ENCODE measurements at regions not wholly inside any gene's neighbourhood (a gene's known extent, or its start where the extent isn't known, plus 50 kb on each side); places are given as distances from the start of the nearest gene placed in this dataset.

GRCh38 chr11:91067666-91068065 lies 844.8 kb upstream of the CHORDC1 start:
- CTCF ChIA-PET = no interaction called here
- in situ Hi-C loops (cut with MboI; ENCODE audit: low sequenced_read_pairs) = no loop called here
- no peak overlapping the region for H2BK20ac ChIP-seq (ENCODE audit: low read depth, low read length)
- H2AK9ac ChIP-seq (replicated peaks; ENCODE audit: low read depth, low read length, poor library complexity) = no peak overlapping the region
- no peak overlapping the region for H4K5ac ChIP-seq (ENCODE audit: low read depth, low read length)
- no peaks in the 10 kb centered on the region for H3K36me3 ChIP-seq (ENCODE audit: control insufficient read depth, insufficient read depth, low read length)
- H3K23ac ChIP-seq (ENCODE audit: low read depth, low read length) = no peak overlapping the region
- H2BK120ac ChIP-seq (ENCODE audit: low read depth, low read length) = no peak overlapping the region
- H3K4me3 ChIP-seq (ENCODE audit: insufficient read depth, low read depth, low read length) = no peak overlapping the region
- no peaks in the 10 kb centered on the region for H3K9me1 ChIP-seq (ENCODE audit: insufficient read depth, low read length)
- no peak overlapping the region for H4K8ac ChIP-seq (ENCODE audit: low read depth in 2 of 2, low read length in 2 of 2)
- peaks cover 1% of the 10 kb centered on the region; the same call in 1 of the 2 replicates for H3K9me3 ChIP-seq (ENCODE audit: control insufficient read depth, insufficient read depth, low read length)
- H4K91ac ChIP-seq (ENCODE audit: insufficient read depth, low read depth, low read length) = no peak overlapping the region
- no TSS peak for BruUV-seq (replicated peaks)
- intact Hi-C loops (cut with micrococcal nuclease) = no loop called here
- dilution Hi-C loops (cut with HindIII; ENCODE audit: low sequenced_read_pairs, unreplicated experiment) = no loop called here
- no peak overlapping the region for H2AFZ ChIP-seq (replicated peaks; ENCODE audit: low read length, poor library complexity)
- H3K4ac ChIP-seq (ENCODE audit: low read depth, low read length) = no peak overlapping the region
- POLR2A ChIA-PET (ENCODE audit: unreplicated experiment) = no interaction called here
- H3K9ac ChIP-seq (ENCODE audit: low read depth, low read length) = no peak overlapping the region
- no peaks in the 10 kb centered on the region for H3K4me1 ChIP-seq (ENCODE audit: control insufficient read depth, insufficient read depth, low read length)
- H3K56ac ChIP-seq (ENCODE audit: extremely low read depth, insufficient read depth, low read length) = no peak overlapping the region
- TF ChIP-seq BHLHE40 (IDR thresholded peaks at IDR 0.05; ENCODE audit: low read depth, low read length) = no peak
- no peak for TF ChIP-seq CEBPB (IDR thresholded peaks at IDR 0.05; ENCODE audit: low read depth, low read length)
- TF ChIP-seq USF2 (IDR thresholded peaks at IDR 0.05; ENCODE audit: low read depth, low read length) = no peak
- no peak for TF ChIP-seq MXI1 (IDR thresholded peaks at IDR 0.05; ENCODE audit: borderline replicate concordance, low read depth, low read length)
- TF ChIP-seq RFX5 (IDR thresholded peaks at IDR 0.05; ENCODE audit: low read depth, low read length) = no peak
- no peak for TF ChIP-seq CTCF (conservative IDR thresholded peaks at IDR 0.05; ENCODE audit: low read depth, low read length)
- no peak for TF ChIP-seq FOS (IDR thresholded peaks at IDR 0.05; ENCODE audit: low read depth, low read length)
- TF ChIP-seq NFE2L2 (IDR thresholded peaks at IDR 0.05; ENCODE audit: low read depth, low read length) = no peak
- no peak overlapping the region for H3K14ac ChIP-seq (replicated peaks; ENCODE audit: low read depth, low read length)
- no peaks in the 10 kb centered on the region for H3K27me3 ChIP-seq (ENCODE audit: control insufficient read depth, insufficient read depth, low read length)
- ATAC-seq (ENCODE audit: low read depth) = no peak
- H2BK5ac ChIP-seq (ENCODE audit: low read depth, low read length, poor library complexity, severe bottlenecking) = no peak overlapping the region
- H3K18ac ChIP-seq (ENCODE audit: low read depth, low read length) = no peak overlapping the region
- H4K20me1 ChIP-seq (ENCODE audit: insufficient read depth, low read length) = no peaks in the 10 kb centered on the region
- H3K79me1 ChIP-seq (ENCODE audit: low read depth in 1 of 2, low read length in 2 of 2) = no peaks in the 10 kb centered on the region
- H2BK15ac ChIP-seq (ENCODE audit: low read depth, low read length) = no peak overlapping the region
- no peak overlapping the region for H2AK5ac ChIP-seq (ENCODE audit: low read depth, low read length)
- no peak for DNase-seq
- no peak overlapping the region for H3K4me2 ChIP-seq (ENCODE audit: low read depth, low read length)
- no CpG with 5 or more reads among the region's 2 CpGs for WGBS, 2 experiments (ENCODE audit: extremely low coverage in 2 of 2, insufficient read length in 1 of 2)
- H3K27ac ChIP-seq (ENCODE audit: insufficient read depth, low read length) = no peak overlapping the region

Measured in IMR-90 (cell line).